ENCODE measurements at regions not wholly inside any gene's neighbourhood (a gene's known extent, or its start where the extent isn't known, plus 50 kb on each side); places are given as distances from the start of the nearest gene placed in this dataset.

- Histone ChIP-seq H3K4me2 (ENCODE audit: low read length) (no peak overlapping the region), H3F3A (ENCODE audit: control insufficient read depth, insufficient read depth) (no peaks in the 10 kb centered on the region), H3K4me1 (ENCODE audit: control insufficient read depth, low read length) (no peaks in the 10 kb centered on the region), H4K20me1 (ENCODE audit: control insufficient read depth, insufficient read depth, low read depth, low read length) (no peaks in the 10 kb centered on the region), H3K4me3 (ENCODE audit: low read length) (no peak overlapping the region), H3K79me2 (ENCODE audit: control insufficient read depth, low read length) (no peaks in the 10 kb centered on the region), H3K9me2 (replicated peaks; ENCODE audit: control insufficient read depth, low read length) (no peaks in the 10 kb centered on the region), H3K9me3 (ENCODE audit: control insufficient read depth, insufficient read depth, low read length) (no peaks in the 10 kb centered on the region), H3K27ac (ENCODE audit: low read depth, low read length) (no peak overlapping the region), H3K27me3 (ENCODE audit: control insufficient read depth, low read length) (no peaks in the 10 kb centered on the region), H3K36me3 (ENCODE audit: control insufficient read depth, low read length) (no peaks in the 10 kb centered on the region)
- TF ChIP-seq CTCF (IDR thresholded peaks at IDR 0.05; ENCODE audit: low read depth, low read length, poor library complexity, severe bottlenecking) (no peak), EZH2phosphoT487 (IDR thresholded peaks at IDR 0.05; ENCODE audit: borderline replicate concordance, low read length) (no peak)
These were observed 1323.5 kb upstream of the SLC10A2 start for GRCh38 chr13:104389691-104390090.

GRCh38 chr13:104387510-104387909, 1321.3 kb upstream of the SLC10A2 start:
- Histone ChIP-seq H3K9me3 (ENCODE audit: control insufficient read depth, insufficient read depth, low read length) (no peaks in the 10 kb centered on the region), H3K27ac (ENCODE audit: low read depth, low read length) (no peak overlapping the region), H3K4me1 (ENCODE audit: control insufficient read depth, low read length) (no peaks in the 10 kb centered on the region), H3K9me2 (replicated peaks; ENCODE audit: control insufficient read depth, low read length) (no peaks in the 10 kb centered on the region), H3F3A (ENCODE audit: control insufficient read depth, insufficient read depth) (no peaks in the 10 kb centered on the region), H3K27me3 (ENCODE audit: control insufficient read depth, low read length) (no peaks in the 10 kb centered on the region), H3K4me2 (ENCODE audit: low read length) (no peak overlapping the region), H3K79me2 (ENCODE audit: control insufficient read depth, low read length) (no peaks in the 10 kb centered on the region), H3K4me3 (ENCODE audit: low read length) (no peak overlapping the region), H4K20me1 (ENCODE audit: control insufficient read depth, insufficient read depth, low read depth, low read length) (no peaks in the 10 kb centered on the region), H3K36me3 (ENCODE audit: control insufficient read depth, low read length) (no peaks in the 10 kb centered on the region)
- TF ChIP-seq EZH2phosphoT487 (IDR thresholded peaks at IDR 0.05; ENCODE audit: borderline replicate concordance, low read length) (no peak), CTCF (IDR thresholded peaks at IDR 0.05; ENCODE audit: low read depth, low read length, poor library complexity, severe bottlenecking) (no peak)

- H3K27me3 ChIP-seq (ENCODE audit: control insufficient read depth, low read length) = no peaks in the 10 kb centered on the region
- no peak overlapping the region for H3K27ac ChIP-seq (ENCODE audit: low read depth, low read length)
- no peaks in the 10 kb centered on the region for H3K36me3 ChIP-seq (ENCODE audit: control insufficient read depth, low read length)
- no peaks in the 10 kb centered on the region for H3F3A ChIP-seq (ENCODE audit: control insufficient read depth, insufficient read depth)
- H3K9me2 ChIP-seq (replicated peaks; ENCODE audit: control insufficient read depth, low read length) = no peaks in the 10 kb centered on the region
- no peak overlapping the region for H3K4me2 ChIP-seq (ENCODE audit: low read length)
- H3K79me2 ChIP-seq (ENCODE audit: control insufficient read depth, low read length) = no peaks in the 10 kb centered on the region
- no peaks in the 10 kb centered on the region for H3K9me3 ChIP-seq (ENCODE audit: control insufficient read depth, insufficient read depth, low read length)
- no peak for TF ChIP-seq EZH2phosphoT487 (IDR thresholded peaks at IDR 0.05; ENCODE audit: borderline replicate concordance, low read length)
- no peak for TF ChIP-seq CTCF (IDR thresholded peaks at IDR 0.05; ENCODE audit: low read depth, low read length, poor library complexity, severe bottlenecking)
- H4K20me1 ChIP-seq (ENCODE audit: control insufficient read depth, insufficient read depth, low read depth, low read length) = no peaks in the 10 kb centered on the region
- H3K4me3 ChIP-seq (ENCODE audit: low read length) = no peak overlapping the region
- H3K4me1 ChIP-seq (ENCODE audit: control insufficient read depth, low read length) = no peaks in the 10 kb centered on the region
These were observed 1319.2 kb upstream of the SLC10A2 start for GRCh38 chr13:104385404-104385803.

- Histone ChIP-seq H3K36me3 (ENCODE audit: control insufficient read depth, low read length) (no peaks in the 10 kb centered on the region), H3K79me2 (ENCODE audit: control insufficient read depth, low read length) (no peaks in the 10 kb centered on the region), H3K4me1 (ENCODE audit: control insufficient read depth, low read length) (no peaks in the 10 kb centered on the region), H4K20me1 (ENCODE audit: control insufficient read depth, insufficient read depth, low read depth, low read length) (no peaks in the 10 kb centered on the region), H3K27me3 (ENCODE audit: control insufficient read depth, low read length) (no peaks in the 10 kb centered on the region), H3K4me3 (ENCODE audit: low read length) (no peak overlapping the region), H3F3A (ENCODE audit: control insufficient read depth, insufficient read depth) (no peaks in the 10 kb centered on the region), H3K9me3 (ENCODE audit: control insufficient read depth, insufficient read depth, low read length) (no peaks in the 10 kb centered on the region), H3K4me2 (ENCODE audit: low read length) (no peak overlapping the region), H3K27ac (ENCODE audit: low read depth, low read length) (no peak overlapping the region), H3K9me2 (replicated peaks; ENCODE audit: control insufficient read depth, low read length) (no peaks in the 10 kb centered on the region)
- TF ChIP-seq EZH2phosphoT487 (IDR thresholded peaks at IDR 0.05; ENCODE audit: borderline replicate concordance, low read length) (no peak), CTCF (IDR thresholded peaks at IDR 0.05; ENCODE audit: low read depth, low read length, poor library complexity, severe bottlenecking) (no peak)
These were observed 1316.7 kb upstream of the SLC10A2 start for GRCh38 chr13:104382951-104383350.
